ENCODE measurements at regions not wholly inside any gene's neighbourhood (a gene's known extent, or its start where the extent isn't known, plus 50 kb on each side); places are given as distances from the start of the nearest gene placed in this dataset.

DNA sequence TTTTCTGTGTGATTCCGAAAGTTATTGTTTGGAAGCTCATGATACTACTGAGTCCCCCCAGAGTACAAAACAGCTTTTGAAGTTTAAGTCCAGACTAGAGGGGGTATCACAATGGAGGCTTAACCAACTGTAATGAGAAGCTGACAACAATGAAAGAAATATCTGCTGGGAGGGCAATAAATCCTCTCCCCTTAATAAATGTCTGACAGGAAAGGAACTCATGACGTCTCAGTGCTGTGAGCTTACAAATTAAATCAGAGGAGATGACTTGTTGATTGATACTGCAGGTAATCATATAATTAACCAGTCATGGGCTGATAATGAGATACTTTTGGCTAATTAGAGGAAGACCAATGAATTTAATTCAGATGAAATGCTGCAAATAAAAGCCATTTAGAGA is 102.6 kb upstream of the WDR11 start:
- H3K4me2 ChIP-seq (ENCODE audit: insufficient read depth, insufficient read length, low read length), result no peak overlapping the region
- Mint-ChIP-seq H3K9me3 (no peaks in the 10 kb centered on the region), H3K36me3 (ENCODE audit: insufficient read depth in 1 of 3, low read depth in 3 of 3) (no peaks in the 10 kb centered on the region), H3K4me1 (peaks cover 9 to 14% of the 10 kb centered on the region in 2 experiments), H3K4me3 (no peak overlapping the region), H3K27me3 (ENCODE audit: low read depth) (no peaks in the 10 kb centered on the region; the same call in 1 of the 2 replicates), H3K27ac (no peak overlapping the region)
- no peak overlapping the region for H3K27ac ChIP-seq (ENCODE audit: insufficient read length, low read depth, low read length)
- no peak for DNase-seq
- TF ChIP-seq, protein P1, sequence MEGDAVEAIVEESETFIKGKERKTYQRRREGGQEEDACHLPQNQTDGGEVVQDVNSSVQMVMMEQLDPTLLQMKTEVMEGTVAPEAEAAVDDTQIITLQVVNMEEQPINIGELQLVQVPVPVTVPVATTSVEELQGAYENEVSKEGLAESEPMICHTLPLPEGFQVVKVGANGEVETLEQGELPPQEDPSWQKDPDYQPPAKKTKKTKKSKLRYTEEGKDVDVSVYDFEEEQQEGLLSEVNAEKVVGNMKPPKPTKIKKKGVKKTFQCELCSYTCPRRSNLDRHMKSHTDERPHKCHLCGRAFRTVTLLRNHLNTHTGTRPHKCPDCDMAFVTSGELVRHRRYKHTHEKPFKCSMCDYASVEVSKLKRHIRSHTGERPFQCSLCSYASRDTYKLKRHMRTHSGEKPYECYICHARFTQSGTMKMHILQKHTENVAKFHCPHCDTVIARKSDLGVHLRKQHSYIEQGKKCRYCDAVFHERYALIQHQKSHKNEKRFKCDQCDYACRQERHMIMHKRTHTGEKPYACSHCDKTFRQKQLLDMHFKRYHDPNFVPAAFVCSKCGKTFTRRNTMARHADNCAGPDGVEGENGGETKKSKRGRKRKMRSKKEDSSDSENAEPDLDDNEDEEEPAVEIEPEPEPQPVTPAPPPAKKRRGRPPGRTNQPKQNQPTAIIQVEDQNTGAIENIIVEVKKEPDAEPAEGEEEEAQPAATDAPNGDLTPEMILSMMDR (conservative IDR thresholded peaks at IDR 0.05), result no peak
- no peak overlapping the region for H2BK120ac ChIP-seq (ENCODE audit: low read depth, low read length, poor library complexity, severe bottlenecking)
- no peaks in the 10 kb centered on the region for H3K9me3 ChIP-seq (ENCODE audit: control insufficient read depth, low read depth, low read length)
- no peak overlapping the region for H3K23ac ChIP-seq (ENCODE audit: insufficient read length, low read depth, low read length)
- no peak overlapping the region for H3K56ac ChIP-seq (ENCODE audit: insufficient read length, low read depth, low read length)
- H2BK12ac ChIP-seq (ENCODE audit: insufficient read length, low read depth, low read length), result no peak overlapping the region
- H3K14ac ChIP-seq (ENCODE audit: insufficient read depth, low read length), result no peak overlapping the region
- H3K4me1 ChIP-seq (ENCODE audit: insufficient read depth, low read length), result no peaks in the 10 kb centered on the region
- H3K79me2 ChIP-seq (ENCODE audit: insufficient read depth, low read length), result no peaks in the 10 kb centered on the region
- H3K23me2 ChIP-seq (ENCODE audit: insufficient read length, low read depth, low read length, poor library complexity, severe bottlenecking), result no peaks in the 10 kb centered on the region
- H4K5ac ChIP-seq (ENCODE audit: insufficient read length, low read depth, low read length), result no peak overlapping the region
- H3T11ph ChIP-seq (ENCODE audit: low read length), result no peak overlapping the region
- no peak overlapping the region for H2AK5ac ChIP-seq (ENCODE audit: insufficient read length, low read length)
- H2BK5ac ChIP-seq (ENCODE audit: insufficient read length, low read length), result no peak overlapping the region
- H3K79me1 ChIP-seq (ENCODE audit: insufficient read depth, low read depth, low read length, poor library complexity, severe bottlenecking), result no peaks in the 10 kb centered on the region
- H3K27me3 ChIP-seq (ENCODE audit: insufficient read depth, low read length), result no peaks in the 10 kb centered on the region
- no peak overlapping the region for H2BK20ac ChIP-seq (ENCODE audit: low read depth, low read length, poor library complexity, severe bottlenecking)
- H3K9ac ChIP-seq (ENCODE audit: extremely low read depth, insufficient read length, low read length), result no peak overlapping the region
- H4K91ac ChIP-seq (ENCODE audit: insufficient read length, low read depth, low read length), result no peak overlapping the region
- no peak overlapping the region for H3K18ac ChIP-seq (ENCODE audit: insufficient read length, low read depth, low read length)
- no peak overlapping the region for H2BK15ac ChIP-seq (ENCODE audit: low read depth, low read length)
- no CpG with 5 or more reads among the region's 2 CpGs for WGBS (ENCODE audit: extremely low coverage, insufficient read length, low lambda C conversion rate)
- H2AFZ ChIP-seq (ENCODE audit: low read length), result no peak overlapping the region
- no peaks in the 10 kb centered on the region for H4K20me1 ChIP-seq (ENCODE audit: control insufficient read depth, insufficient read depth, insufficient read length)
- no peak overlapping the region for H3K4ac ChIP-seq (ENCODE audit: low read depth, low read length)
- no peak overlapping the region for H4K8ac ChIP-seq (replicated peaks; ENCODE audit: insufficient read length, low read depth, low read length)

Measured in H9 (cell line).